GM19239 (cell line): ENCODE measurements at regions not wholly inside any gene's neighbourhood (a gene's known extent, or its start where the extent isn't known, plus 50 kb on each side); places are given as distances from the start of the nearest gene placed in this dataset.
"Not testable (repeated sequence)": the region's sequence is repeated elsewhere in the genome, so short reads cannot be mapped to it uniquely, and the experiment has no call there.

Experiments
- DNase-seq: peaks from one replicate; pipeline ENCODE4 v3.0.0; 2011; ENCODE audit warnings: low spot score; ENCODE audit not compliant: insufficient read length
- FAIRE-seq: peaks from 2 replicates; lab custom pipeline; 2011; peaks lifted over from hg19 to GRCh38; lab: Jason Lieb, UNC

DNA sequence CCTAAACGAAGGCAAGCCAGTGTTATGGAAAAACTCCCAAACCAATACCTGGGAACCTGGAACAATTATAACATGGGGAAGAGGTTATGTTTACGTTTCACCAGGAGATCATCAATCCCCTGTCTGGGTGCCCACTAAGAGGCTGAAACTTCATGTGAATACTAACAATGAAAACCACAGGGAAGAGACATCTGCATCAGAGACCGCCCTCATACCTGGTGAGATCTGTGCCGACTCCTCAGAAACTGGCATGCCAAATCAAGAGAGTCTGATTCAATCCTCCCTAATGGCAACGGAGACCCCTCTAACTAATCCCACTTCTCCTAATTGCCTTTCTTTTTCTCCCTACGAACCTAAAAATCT lies 163.2 kb downstream of the IER5 start:
- FAIRE-seq, result no peak

DNA sequence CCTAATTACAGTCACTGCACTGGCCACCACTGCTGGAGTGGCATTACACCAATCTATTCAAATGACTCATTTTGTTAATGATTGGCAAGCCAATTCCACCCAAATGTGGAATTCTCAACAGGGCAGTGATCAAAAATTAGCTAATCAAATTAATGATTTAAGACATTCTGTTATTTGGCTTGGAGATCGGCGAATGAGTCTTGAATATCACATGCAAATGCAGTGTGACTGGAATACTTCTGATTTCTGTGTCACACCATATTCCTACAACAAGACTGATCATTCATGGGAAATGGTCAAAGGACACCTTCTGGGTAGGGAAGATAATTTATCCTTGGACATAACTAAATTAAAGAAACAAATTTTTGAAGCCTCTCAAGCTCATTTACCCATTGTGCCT lies 165.1 kb downstream of the IER5 start:
- FAIRE-seq, DNase-seq: not testable (repeated sequence)

More for the DNA sequence above, 163.2 kb downstream of the IER5 start:
- no peak for DNase-seq

- DNase-seq (no peak), FAIRE-seq (no peak)
Observed at GRCh38 chr1:181255270-181255929, 166.9 kb downstream of the IER5 start.

- peak; percentile 95 for FAIRE-seq
- peak; percentile 40 for DNase-seq
Observed at GRCh38 chr1:181257117-181257516, 168.6 kb downstream of the IER5 start.

DNA sequence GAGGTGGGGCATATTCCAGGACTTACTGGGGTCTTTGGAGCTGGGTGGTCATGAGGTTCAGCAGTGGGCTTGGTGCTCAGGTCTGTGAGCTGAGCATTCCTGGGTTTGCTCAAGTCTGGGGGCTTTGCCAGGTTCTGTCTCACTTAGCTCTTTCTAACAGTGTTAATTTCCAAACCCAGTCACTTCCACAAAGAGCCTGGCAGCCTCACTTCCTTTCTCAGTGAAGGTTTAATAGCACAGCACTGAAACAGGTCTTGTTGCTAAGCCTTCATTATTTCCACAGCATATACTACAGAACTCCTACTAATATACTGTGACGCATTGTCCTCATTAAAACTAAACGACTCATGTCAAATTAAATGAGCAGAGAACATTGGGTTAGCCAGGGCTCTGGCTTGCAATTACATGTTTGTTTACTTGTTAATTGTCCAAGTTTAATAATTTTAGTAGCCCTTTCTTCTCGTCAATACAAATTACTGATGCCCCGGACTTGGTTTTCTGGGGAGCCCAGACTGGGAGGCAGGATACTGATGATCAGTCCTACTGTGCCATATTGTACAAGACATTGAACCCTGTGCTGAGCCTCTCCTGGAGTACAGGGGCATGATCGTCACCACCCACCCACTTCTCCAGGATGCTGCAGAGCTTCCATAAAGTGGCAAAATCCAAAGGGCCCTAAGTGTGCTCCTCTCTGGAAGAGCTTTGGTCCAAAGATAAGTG lies 170.7 kb downstream of the IER5 start:
- DNase-seq, result no peak
- FAIRE-seq, result no peak

- DNase-seq, result no peak
Observed at GRCh38 chr1:181260271-181260670, 171.8 kb downstream of the IER5 start.

GRCh38 chr1:181260994-181261393 lies 172.5 kb downstream of the IER5 start:
- DNase-seq, result no peak
- no peak for FAIRE-seq

More at GRCh38 chr1:181260271-181260670, 171.8 kb downstream of the IER5 start:
- FAIRE-seq, result no peak

DNA sequence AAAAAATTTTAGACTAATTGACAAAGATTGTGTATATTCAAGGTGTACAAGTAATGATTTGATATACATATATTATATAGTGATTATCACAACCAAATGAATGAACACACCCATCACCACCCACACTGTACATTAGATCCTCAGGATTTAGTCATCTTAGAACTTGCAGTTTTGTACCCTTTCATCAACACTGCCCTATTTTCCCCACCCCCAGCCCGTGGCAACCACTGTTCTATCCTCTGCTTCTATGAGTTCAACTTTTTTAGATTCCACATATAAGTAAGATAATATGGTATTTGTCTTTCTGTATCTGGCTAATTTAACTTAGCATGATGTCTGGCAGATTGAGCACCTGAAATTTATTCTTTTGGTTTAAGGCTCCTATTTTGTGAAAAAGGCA lies 173.6 kb downstream of the IER5 start:
- FAIRE-seq, result no peak

GRCh38 chr1:181263444-181263843 lies 174.9 kb downstream of the IER5 start:
- no peak for FAIRE-seq

More for the DNA sequence above, 173.6 kb downstream of the IER5 start:
- DNase-seq, result no peak

GRCh38 chr1:181264821-181265220 lies 176.3 kb downstream of the IER5 start:
- no peak for DNase-seq
- FAIRE-seq, result no peak

More at GRCh38 chr1:181263444-181263843, 174.9 kb downstream of the IER5 start:
- DNase-seq, result no peak

DNA sequence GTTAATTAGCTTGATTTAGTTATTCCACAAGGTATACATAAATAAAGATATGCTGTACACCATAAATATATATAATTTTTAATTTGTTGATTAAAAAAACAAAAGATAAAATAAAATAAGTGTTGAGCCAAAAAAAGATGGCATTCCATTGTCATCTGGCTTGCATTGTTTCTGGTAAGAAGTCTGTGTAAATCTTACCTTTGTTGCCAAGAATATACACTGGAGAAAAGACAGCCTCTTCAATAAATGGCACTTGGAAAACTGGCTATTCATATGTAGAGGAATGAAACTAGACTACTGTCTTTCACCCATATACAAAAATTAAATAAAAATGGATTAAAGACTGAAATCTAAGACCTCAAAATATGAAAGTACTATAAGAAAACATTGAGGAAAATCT lies 196.5 kb downstream of the IER5 start:
- DNase-seq (no peak), FAIRE-seq (no peak)

DNA sequence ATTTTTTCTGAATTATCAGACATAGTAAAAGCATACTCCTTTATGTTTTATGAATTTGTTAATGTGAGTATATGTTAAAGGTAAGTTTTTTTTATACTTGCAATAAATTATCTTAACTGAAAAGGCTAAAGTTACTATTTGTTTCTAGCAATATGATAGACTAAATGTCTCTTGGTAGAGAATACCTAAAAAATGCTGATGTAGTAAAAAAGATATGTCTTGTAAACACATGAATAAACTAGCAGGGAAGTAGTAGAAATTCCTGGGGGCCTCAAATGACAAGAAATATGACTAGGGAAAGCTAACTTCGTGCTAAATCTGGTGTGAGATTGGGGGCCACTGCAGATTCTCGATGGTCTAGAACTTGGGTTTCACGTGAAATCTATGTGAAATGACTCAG lies 188.1 kb upstream of the CACNA1E start:
- no peak for DNase-seq
- no peak for FAIRE-seq

DNA sequence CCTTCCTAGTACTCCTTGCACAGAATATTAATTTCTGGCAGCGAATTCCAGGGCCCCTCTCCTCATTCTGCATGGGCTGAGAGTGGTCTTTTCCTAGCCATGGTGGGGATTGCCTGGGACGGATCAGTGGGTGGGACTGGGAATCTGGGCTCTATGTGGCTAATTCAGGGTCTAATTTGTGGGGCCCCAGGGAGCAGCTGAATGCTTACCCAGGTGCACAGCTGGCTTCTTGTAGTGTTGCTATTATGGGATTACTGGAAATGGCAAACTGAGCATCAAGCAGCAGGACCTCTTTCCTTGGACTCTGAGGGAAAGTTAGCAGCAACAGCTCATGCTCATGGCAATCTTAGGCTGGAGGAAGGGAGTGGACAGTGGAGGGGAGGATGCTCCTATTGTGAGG lies 187.1 kb upstream of the CACNA1E start:
- DNase-seq (no peak), FAIRE-seq (no peak)

GRCh38 chr1:181308098-181308497 lies 175.2 kb upstream of the CACNA1E start:
- DNase-seq, result no peak
- FAIRE-seq, result no peak

- no peak for FAIRE-seq
- DNase-seq, result no peak
Observed at GRCh38 chr1:181310560-181310959, 172.8 kb upstream of the CACNA1E start.

GRCh38 chr1:181312946-181313345 lies 170.4 kb upstream of the CACNA1E start:
- no peak for FAIRE-seq
- DNase-seq, result no peak

GRCh38 chr1:181313466-181313865 lies 169.9 kb upstream of the CACNA1E start:
- no peak for FAIRE-seq
- no peak for DNase-seq

- FAIRE-seq (no peak), DNase-seq (no peak)
Observed at GRCh38 chr1:181314010-181314409, 169.3 kb upstream of the CACNA1E start.

GRCh38 chr1:181314959-181315358 lies 168.4 kb upstream of the CACNA1E start:
- DNase-seq, result no peak

GRCh38 chr1:181317261-181317930 lies 165.9 kb upstream of the CACNA1E start:
- FAIRE-seq (no peak), DNase-seq (no peak)

More at GRCh38 chr1:181314959-181315358, 168.4 kb upstream of the CACNA1E start:
- no peak for FAIRE-seq
